ENCODE measurements at regions not wholly inside any gene's neighbourhood (a gene's known extent, or its start where the extent isn't known, plus 50 kb on each side); places are given as distances from the start of the nearest gene placed in this dataset.

GRCh38 chr2:52347292-52347691 is 1315.4 kb upstream of the NRXN1 start:
- TF ChIP-seq TAF1 (IDR thresholded peaks at IDR 0.05; ENCODE audit: low read depth, low read length), result no peak
- TF ChIP-seq POLR2AphosphoS5 (IDR thresholded peaks at IDR 0.05; ENCODE audit: low read depth, low read length), result no peak
- TF ChIP-seq POLR2A (IDR thresholded peaks at IDR 0.05; ENCODE audit: low read depth, low read length), result no peak
- TF ChIP-seq SPI1 (IDR thresholded peaks at IDR 0.05; ENCODE audit: low read depth, low read length), result no peak
- no peak for TF ChIP-seq POU2F2 (IDR thresholded peaks at IDR 0.05; ENCODE audit: low read depth, low read length)

Measured in GM12891 (cell line).